ENCODE measurements at regions not wholly inside any gene's neighbourhood (a gene's known extent, or its start where the extent isn't known, plus 50 kb on each side); places are given as distances from the start of the nearest gene placed in this dataset.
A peak's percentile ranks its signal among the peaks of the same experiment; 100 is the strongest.

- DNase-seq (ENCODE audit: low read depth), result peak; percentile 18
Measured at GRCh38 chr7:51366930-51367613, 50.5 kb upstream of the COBL start.

Measured in non-pigmented ciliary epithelial cell (primary cell).